CD1c-positive myeloid dendritic cell (primary cell): ENCODE measurements at regions not wholly inside any gene's neighbourhood (a gene's known extent, or its start where the extent isn't known, plus 50 kb on each side); places are given as distances from the start of the nearest gene placed in this dataset.
"Not testable (repeated sequence)": the region's sequence is repeated elsewhere in the genome, so short reads cannot be mapped to it uniquely, and the experiment has no call there.

ENCODE experiments used
- DNase-seq: peaks from one replicate; pipeline ENCODE4 v3.0.0-alpha.2; 2016; ENCODE audit errors: extremely low spot score

GRCh38 chr2:16088035-16088801, 147.9 kb downstream of the MYCN start:
- DNase-seq = no peak

DNA sequence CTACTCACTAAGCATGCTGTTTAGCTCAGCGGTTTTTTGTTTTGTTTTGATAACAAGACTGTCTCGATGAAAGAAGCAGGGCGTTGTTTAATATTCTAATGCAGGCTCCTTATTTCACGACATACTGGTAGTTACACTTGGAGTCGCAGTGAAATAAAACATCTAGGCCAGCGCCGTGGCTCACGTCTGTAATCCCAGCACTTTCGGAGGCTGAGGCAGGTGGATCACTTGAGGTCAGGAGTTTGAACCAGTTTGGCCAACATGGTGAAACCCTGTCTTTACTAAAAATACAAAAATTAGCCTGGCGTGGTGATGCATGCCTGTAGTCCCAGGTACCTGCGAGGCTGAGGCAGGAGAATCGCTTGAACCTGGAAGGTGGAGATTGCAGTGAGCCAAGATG, 145.8 kb downstream of the MYCN start:
- not testable (repeated sequence) for DNase-seq

DNA sequence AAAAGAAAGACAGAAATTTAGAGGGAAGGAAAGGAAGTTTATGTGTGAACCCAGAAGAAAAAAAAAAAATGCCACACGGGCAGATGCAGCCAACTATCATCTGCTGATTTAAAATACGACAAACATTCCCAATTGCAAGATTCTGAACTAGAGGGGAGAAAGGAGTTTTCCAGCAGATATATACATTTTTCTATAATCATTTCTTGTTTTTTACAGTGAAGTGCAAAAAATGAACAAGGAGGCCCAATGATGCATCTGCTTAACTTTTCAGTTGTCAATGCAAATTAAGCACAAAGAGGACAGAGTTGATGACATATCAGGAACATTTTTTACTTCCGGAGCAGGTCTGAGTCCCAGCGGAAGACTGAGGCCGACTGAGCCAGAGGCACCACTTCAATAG, 144.7 kb downstream of the MYCN start:
- no peak for DNase-seq

DNA sequence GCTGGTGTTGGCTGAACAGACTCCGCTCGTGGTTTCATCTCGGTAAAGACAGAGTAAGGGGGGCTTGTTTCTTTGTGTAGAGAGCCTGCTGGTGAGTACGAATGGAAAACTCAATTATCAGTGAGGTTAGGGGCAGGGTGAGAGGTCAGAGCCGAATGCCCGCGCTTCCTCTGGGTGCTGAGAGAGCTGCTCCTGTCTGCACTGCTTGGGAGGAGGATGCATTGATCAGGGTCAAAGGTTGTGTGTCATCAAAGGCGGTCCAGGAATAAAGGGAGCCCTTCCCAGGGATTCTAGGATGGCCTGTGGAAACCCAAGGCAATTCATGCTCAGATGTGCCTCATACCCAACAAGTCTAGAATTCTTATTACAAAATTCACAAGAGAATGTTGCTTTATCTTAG, 143.9 kb downstream of the MYCN start:
- DNase-seq = no peak

DNA sequence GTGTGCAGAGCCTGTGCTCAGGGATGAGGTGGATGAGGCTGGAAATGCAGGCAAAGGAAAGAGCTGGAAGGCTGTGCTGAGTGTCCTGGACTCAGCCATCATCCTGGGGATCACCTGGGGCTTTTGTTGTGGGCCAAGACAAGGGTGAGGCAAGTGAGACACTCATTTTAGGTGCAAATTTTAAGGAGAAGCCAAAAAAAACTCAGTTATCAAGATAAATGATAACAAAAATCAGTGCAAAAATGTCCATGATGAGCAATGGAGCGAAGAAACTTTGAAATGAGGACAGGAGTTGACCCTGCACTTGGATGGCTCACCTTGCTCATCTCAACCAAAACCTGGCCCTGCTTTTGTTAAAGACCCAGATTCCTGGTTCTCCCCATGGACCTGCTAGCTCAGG, 141.9 kb downstream of the MYCN start:
- DNase-seq = no peak

DNA sequence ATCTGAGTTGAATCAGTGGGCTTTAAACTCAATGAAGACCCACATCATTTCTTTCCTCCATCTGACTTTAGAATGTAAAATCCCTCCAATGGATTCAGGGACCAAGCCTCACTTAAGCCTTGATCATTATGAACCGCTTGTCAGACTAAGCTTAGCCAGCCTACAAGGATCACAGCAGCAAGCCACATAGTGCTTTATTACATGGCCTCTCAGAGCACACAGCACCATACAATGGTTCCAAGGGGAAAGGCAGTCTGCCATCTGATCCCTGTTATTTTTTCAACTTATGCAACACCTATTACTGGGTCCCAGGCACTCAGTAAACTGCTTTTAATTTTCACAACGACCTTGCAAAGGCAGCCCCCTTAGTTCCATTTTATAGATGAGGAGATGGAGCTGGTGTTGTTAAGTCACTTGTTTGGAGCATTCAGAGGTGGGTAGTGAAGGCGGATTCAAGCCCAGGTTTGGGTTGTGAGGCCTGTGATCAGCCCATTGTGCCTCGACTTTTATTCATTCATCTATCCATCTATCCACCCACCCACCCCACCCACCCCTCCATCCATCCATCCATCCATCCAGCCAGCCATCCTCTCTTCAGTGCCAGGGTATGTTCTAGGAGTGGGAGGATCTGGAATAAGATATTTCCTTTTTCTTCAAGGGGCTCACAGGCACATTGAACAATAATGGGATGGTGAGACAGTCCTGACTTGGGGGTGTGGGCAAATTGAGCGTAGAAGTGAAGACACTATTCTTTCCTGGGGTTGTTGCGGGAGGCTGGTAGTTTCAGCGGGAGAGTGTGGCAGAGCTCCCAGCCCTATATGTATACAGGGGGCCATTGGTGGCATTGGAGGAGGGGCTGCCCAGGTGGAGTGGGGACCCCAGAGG, 141.2 kb downstream of the MYCN start:
- DNase-seq = no peak

- DNase-seq = no peak
Observed at GRCh38 chr2:16080516-16080915, 140.2 kb downstream of the MYCN start.

DNA sequence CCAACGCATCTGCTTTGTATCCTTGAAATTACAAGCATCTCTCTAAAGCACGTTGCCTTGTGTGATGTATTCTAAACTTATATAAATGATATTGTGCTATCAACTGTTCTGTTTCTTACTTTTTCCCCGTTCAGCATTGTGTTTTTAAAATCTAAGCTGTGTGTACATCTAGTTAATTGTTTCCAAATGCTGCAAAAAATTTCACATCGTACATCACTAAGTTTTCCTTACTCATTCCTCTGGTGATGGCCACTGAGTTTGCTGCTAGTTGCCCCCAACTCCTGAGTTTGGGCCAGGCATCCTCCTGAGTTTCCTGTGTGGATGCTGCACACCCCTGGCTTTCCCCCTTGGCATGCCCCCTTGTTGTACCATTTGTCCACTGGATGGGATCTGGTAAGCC, 139.7 kb downstream of the MYCN start:
- DNase-seq = no peak

DNA sequence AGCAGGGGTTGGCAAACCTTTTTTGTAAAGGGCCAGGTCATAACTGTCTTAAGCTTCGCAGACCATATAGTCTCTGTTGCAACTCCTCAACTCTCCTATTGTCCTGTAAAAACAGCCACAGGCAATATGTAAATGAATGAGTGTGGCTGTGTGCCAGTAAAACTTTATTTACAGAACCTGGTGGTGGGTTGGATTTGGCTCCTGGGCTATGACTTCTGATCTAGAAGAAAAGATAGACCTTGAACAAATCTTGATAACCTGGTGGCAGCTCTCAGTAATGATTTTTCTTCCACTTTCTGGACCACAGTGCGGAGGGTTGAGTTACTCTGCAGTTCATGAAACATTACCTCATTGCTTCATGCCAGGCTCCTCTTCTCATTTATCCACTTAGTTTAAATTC, 139.3 kb downstream of the MYCN start:
- DNase-seq = no peak

DNA sequence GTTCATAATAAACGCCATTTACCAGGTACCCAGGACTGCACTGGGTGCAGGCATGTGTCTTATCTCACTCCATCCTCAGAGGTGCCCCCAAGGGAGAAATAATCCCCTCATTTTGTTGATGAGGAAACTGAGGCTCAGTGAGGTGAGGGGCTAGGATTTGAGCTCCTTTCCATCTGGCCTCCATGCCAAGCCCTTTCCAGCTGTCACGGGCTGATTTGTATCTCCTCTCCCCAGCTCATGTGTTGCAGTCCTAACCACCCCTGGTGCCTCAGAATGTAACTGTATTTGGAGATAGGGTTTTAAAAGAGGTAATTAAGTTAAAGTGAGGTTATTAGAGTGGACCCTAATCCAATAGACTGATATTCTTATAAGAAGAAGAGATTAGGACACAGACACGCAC, 137.3 kb downstream of the MYCN start:
- no peak for DNase-seq

DNA sequence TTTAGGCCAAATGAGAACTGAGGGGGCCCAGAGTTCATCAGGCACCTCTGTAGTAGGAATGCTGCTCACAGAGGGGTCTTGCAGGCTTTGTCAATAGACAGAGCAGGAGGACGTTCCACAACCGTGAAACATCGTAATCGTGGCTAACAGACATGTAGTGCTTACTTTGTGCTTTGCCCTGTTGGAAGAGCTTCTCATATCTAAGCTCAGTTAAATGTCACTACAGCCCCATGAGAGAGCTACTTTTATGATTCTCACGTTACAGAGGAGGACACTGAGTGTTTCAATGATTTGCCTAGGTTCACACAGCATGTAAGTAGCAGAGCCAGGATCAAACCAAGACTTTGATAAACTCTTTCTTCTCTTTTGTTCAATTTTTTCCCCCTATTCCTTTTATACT, 136.6 kb downstream of the MYCN start:
- DNase-seq = no peak

GRCh38 chr2:16075045-16076012, 135.0 kb downstream of the MYCN start:
- DNase-seq = no peak

- DNase-seq = no peak
Observed at GRCh38 chr2:16073921-16074425, 133.6 kb downstream of the MYCN start.

- DNase-seq = no peak
Observed at GRCh38 chr2:16073471-16073870, 133.1 kb downstream of the MYCN start.

DNA sequence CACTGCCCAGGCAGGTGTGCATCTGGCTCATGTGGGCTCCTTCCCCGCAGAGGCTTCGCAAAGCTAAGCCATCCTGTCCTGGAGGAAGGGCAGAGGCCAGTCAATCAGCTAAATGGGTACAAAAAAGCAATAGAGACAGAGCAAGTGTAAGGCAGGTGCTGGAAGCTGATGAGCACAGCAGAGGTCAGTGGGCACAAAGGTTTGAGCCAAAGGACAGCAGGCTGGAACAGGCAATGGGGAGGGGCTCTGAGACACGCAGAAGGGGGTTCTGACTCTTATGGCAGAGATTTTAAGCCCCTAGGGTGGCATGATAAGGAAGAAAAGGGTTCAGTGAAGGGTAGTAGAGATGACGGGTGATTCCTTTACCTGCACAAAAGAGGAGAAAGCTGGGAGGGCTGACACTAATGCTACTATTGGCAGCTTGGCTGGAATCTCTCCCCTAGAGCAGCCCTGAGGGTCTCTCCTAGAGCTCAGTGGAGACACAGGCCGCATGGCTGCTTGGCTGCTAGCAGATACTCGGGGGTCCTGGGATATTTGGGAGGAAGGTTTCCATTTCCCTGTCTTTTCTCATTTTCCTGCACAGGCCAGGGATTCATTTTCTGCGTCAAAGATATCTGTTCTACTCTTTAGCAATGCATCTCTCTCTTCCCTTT, 132.4 kb downstream of the MYCN start:
- DNase-seq = no peak

GRCh38 chr2:16071865-16072637, 131.7 kb downstream of the MYCN start:
- DNase-seq = no peak

DNA sequence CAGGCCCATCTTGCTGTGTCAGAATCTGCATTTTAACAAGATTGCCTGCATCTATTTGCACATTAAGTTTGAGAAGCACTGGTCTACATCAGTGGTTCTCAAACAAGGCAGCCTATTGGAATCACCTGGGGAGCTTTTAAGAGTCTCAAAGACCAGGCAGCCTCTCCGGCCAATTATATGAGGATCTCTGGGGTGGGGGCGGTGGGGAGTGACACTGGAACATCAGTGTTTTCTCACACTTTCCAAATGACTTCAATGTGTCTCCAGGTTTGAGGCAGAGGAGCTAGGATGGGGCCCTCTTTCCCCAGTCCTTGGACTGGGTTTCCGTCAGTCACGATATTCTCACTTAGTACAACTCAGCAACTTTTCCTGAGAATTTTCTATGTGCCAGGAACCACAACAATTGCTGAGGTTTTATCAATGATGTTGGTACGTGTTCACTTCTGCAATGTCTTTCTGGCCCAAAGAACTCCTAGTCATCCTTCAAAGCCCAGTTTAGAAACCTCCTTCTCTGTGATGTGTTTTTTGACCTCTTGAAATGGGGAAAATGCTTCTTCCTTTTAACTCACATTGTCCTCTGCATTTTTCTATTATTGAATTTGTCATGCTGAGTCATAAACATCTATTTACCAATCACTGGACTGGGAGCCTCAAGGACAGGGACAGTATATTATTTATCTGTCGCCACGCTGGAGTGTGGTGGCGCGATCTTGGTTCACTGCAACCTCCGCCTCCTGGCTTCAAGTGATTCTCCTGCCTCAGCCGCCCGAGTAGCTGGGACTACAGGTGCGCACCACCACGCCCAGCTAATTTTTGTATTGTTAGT, 130.9 kb downstream of the MYCN start:
- no peak for DNase-seq

- DNase-seq = no peak
Observed at GRCh38 chr2:16070648-16070971, 130.3 kb downstream of the MYCN start.

DNA sequence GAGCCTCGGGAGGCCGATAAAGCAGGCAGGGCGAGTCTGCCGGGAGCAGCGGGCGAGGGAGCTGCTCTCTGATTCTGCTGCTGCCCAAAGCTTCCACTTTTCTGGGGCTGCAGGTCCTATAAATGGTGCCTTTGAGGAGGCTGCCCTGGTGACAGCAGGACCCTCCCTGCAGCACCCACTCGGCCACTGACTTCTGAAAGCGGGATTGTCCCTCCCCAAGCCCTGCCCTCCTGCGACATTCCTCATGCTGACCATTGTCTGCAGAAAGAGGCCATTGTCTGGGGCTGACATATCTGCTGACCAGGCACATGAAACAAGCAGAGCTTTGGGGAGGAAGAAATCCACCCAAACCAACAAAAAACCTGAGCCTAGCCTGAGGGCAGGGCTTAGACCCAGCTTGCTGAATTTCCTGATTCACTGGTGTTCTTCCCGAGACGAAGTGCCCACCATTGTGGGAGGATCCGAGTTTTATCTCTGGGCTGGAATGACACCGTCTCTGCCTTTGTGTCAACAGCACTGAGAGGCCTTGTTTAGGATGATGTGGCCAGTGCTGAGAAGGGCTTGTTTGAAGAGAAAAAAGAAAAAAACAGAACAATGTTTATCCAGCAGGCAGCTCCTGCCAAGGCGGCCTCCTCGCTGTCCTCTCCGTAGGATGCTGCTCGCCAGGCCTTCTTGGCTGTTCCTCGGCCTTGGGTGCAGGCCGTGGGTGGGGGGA, 129.7 kb downstream of the MYCN start:
- no peak for DNase-seq
